Activated CD4-positive, alpha-beta T cell treated with anti-CD3 and anti-CD28 coated beads for 1 hour (primary cell): ENCODE measurements at regions not wholly inside any gene's neighbourhood (a gene's known extent, or its start where the extent isn't known, plus 50 kb on each side); places are given as distances from the start of the nearest gene placed in this dataset.

Experiments used
- DNase-seq: peaks from one replicate; pipeline ENCODE4 v3.0.0-alpha.2; 2020

DNA sequence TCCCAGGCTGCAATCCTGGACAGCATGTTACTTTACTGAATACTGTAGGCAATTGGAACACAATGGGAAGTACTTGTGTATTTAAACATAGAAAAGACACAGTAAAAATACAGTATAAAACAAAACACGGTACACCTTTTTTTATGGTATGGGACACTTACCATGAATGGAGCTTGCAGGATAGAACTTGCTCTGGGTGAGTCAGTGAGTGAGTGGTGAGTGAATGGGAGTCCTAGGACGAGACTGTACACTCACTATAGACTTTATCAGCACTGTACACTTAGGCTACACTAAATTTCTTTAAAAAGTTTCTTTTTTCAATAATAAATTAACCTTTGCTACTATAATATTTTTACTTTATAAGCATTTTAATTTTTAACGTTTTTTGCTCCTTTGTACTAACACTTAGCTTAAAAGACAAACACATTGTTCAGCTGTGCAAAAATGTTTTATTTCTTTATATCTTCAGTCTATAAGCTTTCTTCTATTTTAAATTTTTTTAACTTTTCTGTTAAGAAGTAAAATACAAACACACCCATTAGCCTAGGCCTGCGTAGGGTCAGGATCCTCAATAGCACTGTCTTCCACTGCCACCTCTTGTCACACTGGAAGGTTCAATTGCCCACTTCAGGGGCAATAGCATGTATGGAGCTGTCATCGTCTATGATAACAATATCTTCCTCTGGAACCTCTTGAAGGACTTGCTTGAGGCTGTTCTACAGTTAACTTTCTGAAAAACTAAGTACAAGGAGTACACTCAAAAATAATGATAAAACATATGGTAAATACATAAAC lies 293.5 kb upstream of the FSTL5 start:
- no peak for DNase-seq

DNA sequence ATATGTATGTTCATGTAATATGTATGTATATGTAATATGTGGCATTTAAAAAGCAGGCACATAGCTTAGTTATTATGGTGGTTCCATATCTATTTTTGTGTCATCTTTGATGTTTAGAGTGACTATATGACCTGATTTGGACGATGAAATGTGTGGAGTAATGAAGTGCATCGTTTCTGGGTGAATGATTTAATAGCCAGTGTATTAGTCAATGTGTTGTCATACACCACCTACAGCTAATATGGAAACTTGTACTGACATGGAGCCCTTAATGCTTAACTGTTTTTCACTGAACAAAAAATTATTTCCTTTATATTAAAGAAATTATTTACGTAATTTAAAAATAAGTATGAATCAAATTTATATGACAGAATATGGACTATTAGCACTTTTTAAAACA lies 292.3 kb upstream of the FSTL5 start:
- no peak for DNase-seq

DNA sequence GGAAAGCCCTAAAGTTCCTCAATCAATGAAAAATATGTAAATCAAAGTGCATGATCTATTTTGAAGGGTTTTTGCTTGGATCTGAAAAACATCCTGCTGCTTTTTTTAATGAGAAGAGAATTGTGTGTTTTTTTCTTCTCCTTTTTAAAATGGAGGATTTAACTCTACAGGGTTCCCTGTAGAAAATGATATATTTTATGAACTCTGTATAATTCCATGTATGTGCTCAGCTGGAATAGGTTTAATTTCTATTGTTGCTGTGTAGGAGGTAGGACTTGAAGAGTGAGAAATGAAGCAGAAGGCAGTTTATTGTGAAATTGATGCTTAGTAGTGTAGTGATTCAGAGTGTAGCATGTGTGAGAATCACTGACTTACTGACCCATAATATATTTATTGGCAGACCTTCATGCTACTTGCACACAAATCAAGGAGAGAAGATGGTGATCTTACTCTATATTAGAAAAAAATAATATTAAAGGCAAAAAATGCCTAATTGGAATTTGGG lies 286.8 kb upstream of the FSTL5 start:
- no peak for DNase-seq

GRCh38 chr4:162443510-162443909 lies 279.7 kb upstream of the FSTL5 start:
- no peak for DNase-seq

DNA sequence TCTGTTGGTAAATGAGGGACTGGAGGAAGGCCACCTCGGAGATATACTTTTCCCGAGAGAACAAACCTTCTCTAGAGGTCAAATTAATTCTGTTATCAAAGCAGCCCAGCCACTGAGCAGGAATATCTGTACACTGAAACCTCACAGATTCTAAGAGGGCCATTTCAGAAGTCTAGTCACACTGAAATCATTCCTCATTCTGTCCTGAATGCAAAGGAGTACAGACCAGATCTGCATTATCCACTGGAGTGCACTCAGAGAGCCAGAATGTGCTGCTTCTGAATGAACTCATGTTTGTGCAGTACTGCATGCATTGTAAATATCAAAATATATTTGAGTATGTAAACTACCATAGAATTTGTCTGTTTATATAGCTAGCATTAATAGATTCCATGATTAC lies 278.3 kb upstream of the FSTL5 start:
- no peak for DNase-seq

GRCh38 chr4:162422312-162422711 lies 258.5 kb upstream of the FSTL5 start:
- DNase-seq = no peak

GRCh38 chr4:162410854-162411253 lies 247.1 kb upstream of the FSTL5 start:
- DNase-seq = no peak

GRCh38 chr4:162409048-162409447 lies 245.2 kb upstream of the FSTL5 start:
- DNase-seq = no peak

GRCh38 chr4:162408309-162408708 lies 244.5 kb upstream of the FSTL5 start:
- DNase-seq = no peak

DNA sequence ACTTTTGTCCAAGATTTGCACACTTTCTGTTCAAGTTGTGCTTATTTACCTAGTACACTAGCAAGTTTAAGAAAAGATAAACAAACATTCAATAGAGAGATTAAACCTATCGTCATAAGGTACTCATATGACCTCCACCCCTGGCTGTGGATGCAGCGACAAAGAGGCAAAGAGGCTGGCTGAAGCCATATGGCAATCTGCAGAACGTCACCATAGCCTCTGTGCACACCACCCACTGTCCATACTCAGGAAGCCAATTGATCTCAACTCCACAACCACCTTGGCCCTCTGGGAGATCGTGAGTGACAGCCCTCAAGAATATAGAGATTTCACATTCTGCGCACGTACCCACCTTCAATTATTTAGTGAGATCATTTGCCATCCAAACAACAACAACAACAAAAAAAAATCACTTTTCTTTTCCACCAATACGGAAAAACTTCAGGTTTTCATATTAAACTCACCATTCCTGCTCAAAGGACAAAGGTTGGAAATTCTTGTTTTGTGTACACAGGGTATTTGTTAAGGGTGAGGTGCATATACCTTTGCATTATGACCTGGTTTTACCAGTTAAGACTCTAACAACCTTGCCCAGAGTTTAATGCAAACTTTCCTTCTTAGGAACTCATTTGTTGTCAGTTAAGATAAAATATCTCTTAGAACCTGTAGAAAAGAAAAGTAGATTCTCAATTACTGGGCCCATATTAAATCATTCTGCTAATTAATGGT lies 243.0 kb upstream of the FSTL5 start:
- DNase-seq = no peak

- DNase-seq = no peak
These were observed 240.1 kb upstream of the FSTL5 start for GRCh38 chr4:162403932-162404331.

DNA sequence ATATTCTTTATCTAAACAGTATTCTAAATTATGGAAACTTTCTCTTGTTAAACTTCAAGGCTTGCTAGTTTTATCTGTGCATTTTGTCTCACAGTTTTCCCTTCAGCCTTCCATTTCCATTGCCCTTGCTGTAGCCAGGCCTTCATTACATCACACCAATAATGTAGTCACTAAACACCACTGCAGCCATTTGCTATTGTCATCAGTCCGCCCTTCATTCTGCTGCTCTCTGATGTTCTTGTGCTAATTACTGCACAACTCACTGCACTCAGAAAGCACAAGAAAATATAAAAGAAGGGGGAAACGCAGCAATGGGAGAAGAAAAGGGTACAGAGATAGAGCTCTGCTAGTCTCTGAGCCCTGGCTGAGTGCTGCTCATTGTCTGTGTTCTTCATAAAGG lies 239.6 kb upstream of the FSTL5 start:
- no peak for DNase-seq

- no peak for DNase-seq
These were observed 237.2 kb upstream of the FSTL5 start for GRCh38 chr4:162401021-162401420.

GRCh38 chr4:162392946-162393345 lies 229.1 kb upstream of the FSTL5 start:
- no peak for DNase-seq

DNA sequence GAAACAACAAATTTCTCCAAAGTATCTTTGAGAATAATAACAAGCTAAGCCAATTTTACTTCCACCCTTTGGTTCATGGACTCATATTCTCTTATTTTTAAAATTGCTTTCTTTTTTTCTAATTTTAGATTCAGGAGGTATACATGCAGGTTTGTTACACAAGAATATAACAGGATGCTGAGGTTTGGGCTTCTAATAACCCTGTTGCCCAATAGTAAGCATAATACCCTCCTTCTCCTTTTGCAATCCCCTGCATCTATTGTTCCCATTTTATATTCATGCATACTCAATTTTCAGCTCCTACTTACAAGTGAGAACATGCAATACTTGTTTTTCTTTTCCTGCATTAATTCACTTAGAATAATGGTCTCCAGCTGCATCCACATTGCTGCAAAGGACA lies 202.3 kb upstream of the FSTL5 start:
- no peak for DNase-seq

- DNase-seq = no peak
These were observed 200.9 kb upstream of the FSTL5 start for GRCh38 chr4:162364651-162365050.

DNA sequence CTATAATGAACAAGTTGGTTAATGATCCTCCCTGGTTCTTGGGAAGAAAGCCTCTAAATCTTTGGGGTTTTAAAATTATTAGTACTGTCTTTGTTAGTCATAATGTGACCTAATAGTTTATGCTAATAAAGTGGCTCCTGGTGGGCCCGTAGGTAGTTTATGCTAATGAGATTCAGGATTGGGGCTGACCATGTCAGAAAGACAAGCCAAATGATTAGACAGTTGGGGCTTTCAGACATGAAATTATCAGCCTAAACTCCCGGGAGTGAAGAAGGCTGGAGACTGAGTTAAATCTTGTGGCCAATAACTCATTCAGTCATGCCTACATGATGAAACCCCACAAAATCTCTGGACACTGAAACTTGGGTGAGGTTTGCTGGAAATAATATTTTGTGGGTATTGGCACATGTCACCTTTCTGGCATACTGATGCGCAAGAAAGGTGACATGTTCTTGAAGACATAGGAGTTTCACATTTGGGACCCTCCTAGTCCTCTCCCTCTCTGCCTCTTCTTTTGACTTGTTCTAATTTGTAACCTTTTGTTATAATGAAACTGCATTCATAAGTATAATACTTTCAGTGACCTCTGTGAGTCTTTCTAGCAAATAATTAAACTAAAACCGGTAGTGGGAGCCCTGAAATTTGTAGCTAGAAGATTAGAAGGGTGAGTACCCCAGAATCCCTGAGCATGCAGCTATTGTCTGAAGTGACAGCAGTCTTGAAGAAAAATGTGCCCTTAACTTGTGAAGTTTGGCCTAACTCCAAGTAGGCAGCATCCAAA lies 196.8 kb upstream of the FSTL5 start:
- no peak for DNase-seq

GRCh38 chr4:162356181-162356580 lies 192.4 kb upstream of the FSTL5 start:
- DNase-seq = no peak

GRCh38 chr4:162352580-162353107 lies 188.8 kb upstream of the FSTL5 start:
- no peak for DNase-seq

DNA sequence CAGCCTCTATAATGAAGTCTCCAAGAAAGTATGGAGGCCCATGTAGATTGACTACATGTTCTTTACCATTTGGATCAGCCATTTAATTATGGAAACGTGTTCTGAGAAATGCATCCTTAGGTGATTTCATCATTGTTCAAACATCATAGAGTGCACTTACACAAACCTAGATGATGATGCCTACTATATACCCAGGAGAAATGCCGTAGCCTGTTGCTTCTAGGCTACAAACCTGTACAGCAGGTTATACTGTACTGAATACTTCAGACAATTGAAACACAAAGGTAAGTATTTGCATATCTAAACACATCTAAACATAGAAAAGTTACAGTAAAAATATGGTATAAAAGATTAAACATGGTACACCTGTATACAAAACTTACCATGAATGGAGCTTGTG lies 186.5 kb upstream of the FSTL5 start:
- no peak for DNase-seq

DNA sequence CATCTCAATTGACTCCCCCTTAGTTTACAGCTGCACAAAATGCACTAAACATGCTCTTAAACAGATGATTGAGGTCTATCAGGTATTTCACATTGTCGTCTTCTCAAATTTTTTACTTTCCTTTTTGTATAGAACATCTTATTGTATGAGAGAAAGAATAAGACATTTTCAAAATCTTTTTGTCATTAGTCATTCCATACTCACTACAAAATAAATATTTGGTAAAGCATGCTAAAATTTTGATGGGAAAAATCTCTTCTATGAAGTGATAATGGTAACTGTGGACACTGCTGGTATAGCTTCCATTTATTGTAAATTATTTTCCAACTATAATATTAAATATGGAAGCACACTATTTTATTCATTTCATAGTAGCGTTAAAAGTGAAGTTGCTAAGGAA lies 185.6 kb upstream of the FSTL5 start:
- DNase-seq = no peak

- no peak for DNase-seq
These were observed 184.0 kb upstream of the FSTL5 start for GRCh38 chr4:162347842-162348213.

GRCh38 chr4:162347156-162347841 lies 183.5 kb upstream of the FSTL5 start:
- DNase-seq = no peak
